ENCODE measurements at regions not wholly inside any gene's neighbourhood (a gene's known extent, or its start where the extent isn't known, plus 50 kb on each side); places are given as distances from the start of the nearest gene placed in this dataset.
"Not testable (repeated sequence)": the region's sequence is repeated elsewhere in the genome, so short reads cannot be mapped to it uniquely, and the experiment has no call there.

GRCh38 chr9:113705306-113705927 lies 170.7 kb upstream of the ZNF618 start:
- DNase-seq: no peak

GRCh38 chr9:113705928-113706519 lies 170.1 kb upstream of the ZNF618 start:
- no peak for DNase-seq

GRCh38 chr9:113707953-113708695 lies 168.0 kb upstream of the ZNF618 start:
- DNase-seq: no peak

- DNase-seq: no peak
Observed at GRCh38 chr9:113708821-113709713, 167.0 kb upstream of the ZNF618 start.

- no peak for DNase-seq
Observed at GRCh38 chr9:113709721-113710120, 166.4 kb upstream of the ZNF618 start.

GRCh38 chr9:113711251-113711650 lies 164.9 kb upstream of the ZNF618 start:
- DNase-seq: no peak

GRCh38 chr9:113712053-113712452 lies 164.1 kb upstream of the ZNF618 start:
- no peak for DNase-seq

- no peak for DNase-seq
Observed at GRCh38 chr9:113715086-113715485, 161.0 kb upstream of the ZNF618 start.

- no peak for DNase-seq
Observed at GRCh38 chr9:113719919-113720318, 156.2 kb upstream of the ZNF618 start.

- no peak for DNase-seq
Observed at GRCh38 chr9:113720495-113720894, 155.6 kb upstream of the ZNF618 start.

- DNase-seq: no peak
Observed at GRCh38 chr9:113721856-113722255, 154.3 kb upstream of the ZNF618 start.

GRCh38 chr9:113724202-113724601 lies 151.9 kb upstream of the ZNF618 start:
- no peak for DNase-seq

GRCh38 chr9:113728989-113729388 lies 147.1 kb upstream of the ZNF618 start:
- DNase-seq: no peak

- no peak for DNase-seq
Observed at GRCh38 chr9:113734826-113735225, 141.3 kb upstream of the ZNF618 start.

- no peak for DNase-seq
Observed at GRCh38 chr9:113737517-113738271, 138.4 kb upstream of the ZNF618 start.

GRCh38 chr9:113738496-113738892 lies 137.6 kb upstream of the ZNF618 start:
- no peak for DNase-seq

- no peak for DNase-seq
Observed at GRCh38 chr9:113738893-113739604, 137.1 kb upstream of the ZNF618 start.

- not testable (repeated sequence) for DNase-seq
Observed at GRCh38 chr9:113739605-113740507, 136.3 kb upstream of the ZNF618 start.

- not testable (repeated sequence) for DNase-seq
Observed at GRCh38 chr9:113740508-113741500, 135.3 kb upstream of the ZNF618 start.
